ENCODE measurements at regions not wholly inside any gene's neighbourhood (a gene's known extent, or its start where the extent isn't known, plus 50 kb on each side); places are given as distances from the start of the nearest gene placed in this dataset.

GRCh38 chr2:47315475-47315874 lies 53.6 kb upstream of the EPCAM start:
- DNase-seq (ENCODE audit: low spot score) = no peak
- no peaks in the 10 kb centered on the region for H3K9me3 ChIP-seq (ENCODE audit: control insufficient read depth in 4 of 4, low read length in 3 of 4)
- TF ChIP-seq FOXA2 (IDR thresholded peaks at IDR 0.05) (no peak), GABPA (IDR thresholded peaks at IDR 0.05 in 1 of 2, conservative IDR thresholded peaks at IDR 0.05 in 1 of 2) (no peak), FOXA1 (IDR thresholded peaks at IDR 0.05) (no peak), EGR1 (IDR thresholded peaks at IDR 0.05; ENCODE audit: low read depth in 2 of 2) (no peak), JUND (IDR thresholded peaks at IDR 0.05) (no peak), REST (IDR thresholded peaks at IDR 0.05) (no peak)
- H3K4me3 ChIP-seq (ENCODE audit: low read depth in 1 of 3, low read length in 3 of 3) = no peak overlapping the region
- no peak overlapping the region for H3K27ac ChIP-seq (ENCODE audit: low read depth in 1 of 2, low read length in 2 of 2)
- no peaks in the 10 kb centered on the region for H3K36me3 ChIP-seq (ENCODE audit: control insufficient read depth in 4 of 4, insufficient read depth in 3 of 4, low read depth in 1 of 4, low read length in 3 of 4)
- H3K9ac ChIP-seq (ENCODE audit: low read depth in 1 of 2, low read length in 2 of 2) = no peak overlapping the region
- no peaks in the 10 kb centered on the region for H3K4me1 ChIP-seq (ENCODE audit: control insufficient read depth in 4 of 4, insufficient read depth in 4 of 4, low read length in 3 of 4)
- WGBS = 78% methylated on average over 5 of the region's 5 CpGs
- no peaks in the 10 kb centered on the region for H3K27me3 ChIP-seq (ENCODE audit: control insufficient read depth in 4 of 4, insufficient read depth in 4 of 4, low read length in 3 of 4)

- H3K36me3 ChIP-seq (ENCODE audit: control insufficient read depth in 4 of 4, insufficient read depth in 3 of 4, low read depth in 1 of 4, low read length in 3 of 4) = no peaks in the 10 kb centered on the region
- H3K4me1 ChIP-seq (ENCODE audit: control insufficient read depth in 4 of 4, insufficient read depth in 4 of 4, low read length in 3 of 4) = no peaks in the 10 kb centered on the region
- H3K27me3 ChIP-seq (ENCODE audit: control insufficient read depth in 4 of 4, insufficient read depth in 4 of 4, low read length in 3 of 4) = no peaks in the 10 kb centered on the region
- H3K27ac ChIP-seq (ENCODE audit: low read depth in 1 of 2, low read length in 2 of 2) = no peak overlapping the region
- H3K4me3 ChIP-seq (ENCODE audit: low read depth in 1 of 3, low read length in 3 of 3) = no peak overlapping the region
- H3K9ac ChIP-seq (ENCODE audit: low read depth in 1 of 2, low read length in 2 of 2) = no peak overlapping the region
- no peaks in the 10 kb centered on the region for H3K9me3 ChIP-seq (ENCODE audit: control insufficient read depth in 4 of 4, low read length in 3 of 4)
- DNase-seq (ENCODE audit: low spot score) = no peak
- 86% methylated on average over 2 of the region's 2 CpGs for WGBS
- TF ChIP-seq HNF4G (IDR thresholded peaks at IDR 0.05) (no peak), NR2F2 (IDR thresholded peaks at IDR 0.05) (no peak), REST (IDR thresholded peaks at IDR 0.05) (no peak), HNF4A (conservative IDR thresholded peaks at IDR 0.05) (no peak)
These were observed 55.4 kb upstream of the EPCAM start for GRCh38 chr2:47313728-47314127.

GRCh38 chr2:47313141-47313691 lies 55.9 kb upstream of the EPCAM start:
- DNase-seq (ENCODE audit: low spot score) = no peak
- no peaks in the 10 kb centered on the region for H3K4me1 ChIP-seq (ENCODE audit: control insufficient read depth in 4 of 4, insufficient read depth in 4 of 4, low read length in 3 of 4)

More at GRCh38 chr2:47313141-47313691, 55.9 kb upstream of the EPCAM start:
- 70% methylated on average over 6 of the region's 6 CpGs for WGBS
- H3K27ac ChIP-seq (ENCODE audit: low read depth in 1 of 2, low read length in 2 of 2) = no peak overlapping the region
- H3K9ac ChIP-seq (ENCODE audit: low read depth in 1 of 2, low read length in 2 of 2) = no peak overlapping the region
- H3K36me3 ChIP-seq (ENCODE audit: control insufficient read depth in 4 of 4, insufficient read depth in 3 of 4, low read depth in 1 of 4, low read length in 3 of 4) = no peaks in the 10 kb centered on the region
- TF ChIP-seq RAD21 (IDR thresholded peaks at IDR 0.05) (peak in 1 of 2 donors; percentile 5), EGR1 (IDR thresholded peaks at IDR 0.05; ENCODE audit: low read depth in 2 of 2) (no peak), ATF3 (IDR thresholded peaks at IDR 0.05) (no peak), RXRA (IDR thresholded peaks at IDR 0.05) (no peak)
- no peak overlapping the region for H3K4me3 ChIP-seq (ENCODE audit: low read depth in 1 of 3, low read length in 3 of 3)
- H3K27me3 ChIP-seq (ENCODE audit: control insufficient read depth in 4 of 4, insufficient read depth in 4 of 4, low read length in 3 of 4) = no peaks in the 10 kb centered on the region
- H3K9me3 ChIP-seq (ENCODE audit: control insufficient read depth in 4 of 4, low read length in 3 of 4) = no peaks in the 10 kb centered on the region
